Thyroid gland (tissue), 4 donors: ENCODE measurements at regions not wholly inside any gene's neighbourhood (a gene's known extent, or its start where the extent isn't known, plus 50 kb on each side); places are given as distances from the start of the nearest gene placed in this dataset.

Experiments used
- DNase-seq, 2 donors: peaks; one replicate each; pipeline ENCODE4 v3.0.0-alpha.2; 2019
- H3K27ac ChIP-seq, 3 donors: fragments of 200-600 bp; sonication (generic); 1 replicate in 2 of 3; 2 replicates in 1 of 3; pipeline ENCODE4 v1.5.1; 2016 to 2019; ENCODE audit warnings: mild to moderate bottlenecking in 1 of 3, moderate library complexity in 1 of 3
- H3K27me3 ChIP-seq: fragments of 200-600 bp; sonication (generic); one replicate; pipeline ENCODE4 v1.5.1; 2019
- H3K36me3 ChIP-seq, 2 donors: fragments of 200-600 bp; sonication (generic); one replicate each; pipeline ENCODE4 v1.5.1; 2016 to 2019
- H3K4me1 ChIP-seq, 2 donors: fragments of 200-600 bp; sonication (generic); one replicate each; pipeline ENCODE4 v1.5.1; 2017 to 2019
- H3K4me3 ChIP-seq, 3 donors: fragments of 200-600 bp; sonication (generic); replicated peaks in 1 of 3; 1 replicate in 2 of 3; 2 replicates in 1 of 3; pipeline ENCODE4 v1.5.1; 2016; ENCODE audit warnings: mild to moderate bottlenecking in 1 of 3
- H3K9me3 ChIP-seq: fragments of 200-600 bp; sonication (generic); one replicate; pipeline ENCODE4 v1.5.1; 2017
- CTCF ChIP-seq, 6 experiments: fragments of 200-600 bp in 3 of 6; fragments of 450-650 bp in 3 of 6; sonication (generic) in 3 of 6; IDR thresholded peaks; one replicate each; pipeline ENCODE4 v1.5.1; 2016 to 2019; ENCODE audit warnings: antibody characterized with exemption in 6 of 6, mild to moderate bottlenecking in 2 of 6, inconsistent platforms in 1 of 6, moderate library complexity in 1 of 6
- POLR2A ChIP-seq, 2 donors: fragments of 450-650 bp; IDR thresholded peaks; one replicate each; pipeline ENCODE4 v1.6.1; 2017; ENCODE audit warnings: antibody characterized with exemption in 2 of 2, mild to moderate bottlenecking in 2 of 2, moderate library complexity in 1 of 2
- WGBS, 2 donors: methylation state at CpG; one replicate each; pipeline ENCODE4 v1.1.5; 2017; 5-methylcytosine and 5-hydroxymethylcytosine counted together
- intact Hi-C: fragments of 100-400 bp; cut with DNase I; formaldehyde crosslinking; loops from one replicate; pipeline ENCODE4 v1.15.1; 2023

GRCh38 chr12:58395470-58395869 lies 454.1 kb downstream of the ATP23 start:
- no peak overlapping the region for H3K4me3 ChIP-seq
- no peak overlapping the region for H3K27ac ChIP-seq
- intact Hi-C loops: no loop called here
- no peak for TF ChIP-seq CTCF (IDR thresholded peaks at IDR 0.05)
- no peak for TF ChIP-seq POLR2A (IDR thresholded peaks at IDR 0.05)
- no peaks in the 10 kb centered on the region for H3K27me3 ChIP-seq
- H3K9me3 ChIP-seq: no peaks in the 10 kb centered on the region
- no peaks in the 10 kb centered on the region for H3K36me3 ChIP-seq
- H3K4me1 ChIP-seq: no peaks in the 10 kb centered on the region
- no peak for DNase-seq

- WGBS, 2 donors: 74 to 82% methylated on average over 2 of the region's 2 CpGs
- H3K4me3 ChIP-seq: no peak overlapping the region
- DNase-seq: no peak
- no peak overlapping the region for H3K27ac ChIP-seq
- H3K9me3 ChIP-seq: no peaks in the 10 kb centered on the region
- TF ChIP-seq CTCF (IDR thresholded peaks at IDR 0.05) (no peak), POLR2A (IDR thresholded peaks at IDR 0.05) (no peak)
- no peaks in the 10 kb centered on the region for H3K36me3 ChIP-seq
- H3K27me3 ChIP-seq: no peaks in the 10 kb centered on the region
- intact Hi-C loops: no loop called here
- no peaks in the 10 kb centered on the region for H3K4me1 ChIP-seq
These were observed 454.9 kb downstream of the ATP23 start for GRCh38 chr12:58396239-58396638.

- no peak for TF ChIP-seq CTCF (IDR thresholded peaks at IDR 0.05)
- TF ChIP-seq POLR2A (IDR thresholded peaks at IDR 0.05): no peak
- H3K36me3 ChIP-seq: no peaks in the 10 kb centered on the region
- intact Hi-C loops: no loop called here
- no peak overlapping the region for H3K4me3 ChIP-seq
- no peaks in the 10 kb centered on the region for H3K27me3 ChIP-seq
- WGBS, 2 donors: 90 to 94% methylated on average over 4 of the region's 4 CpGs
- no peak for DNase-seq
- H3K4me1 ChIP-seq: no peaks in the 10 kb centered on the region
- H3K9me3 ChIP-seq: no peaks in the 10 kb centered on the region
- no peak overlapping the region for H3K27ac ChIP-seq
These were observed 464.0 kb downstream of the ATP23 start for GRCh38 chr12:58405363-58405762.

GRCh38 chr12:58408516-58408915 lies 467.1 kb downstream of the ATP23 start:
- no peak overlapping the region for H3K27ac ChIP-seq
- no peak for TF ChIP-seq POLR2A (IDR thresholded peaks at IDR 0.05)
- no peak for TF ChIP-seq CTCF (IDR thresholded peaks at IDR 0.05)
- no peaks in the 10 kb centered on the region for H3K4me1 ChIP-seq
- no peaks in the 10 kb centered on the region for H3K27me3 ChIP-seq
- no peaks in the 10 kb centered on the region for H3K9me3 ChIP-seq
- 53 to 63% methylated on average over 1 of the region's 1 CpG for WGBS, 2 donors
- no peak for DNase-seq
- H3K36me3 ChIP-seq: no peaks in the 10 kb centered on the region
- H3K4me3 ChIP-seq: no peak overlapping the region
- intact Hi-C loops: no loop called here

GRCh38 chr12:58412461-58413060 lies 471.2 kb downstream of the ATP23 start:
- Histone ChIP-seq H3K27ac (no peak overlapping the region), H3K4me1 (peaks cover 0 to 5% of the 10 kb centered on the region in 2 donors), H3K4me3 (no peak overlapping the region), H3K36me3 (no peaks in the 10 kb centered on the region), H3K27me3 (no peaks in the 10 kb centered on the region), H3K9me3 (no peaks in the 10 kb centered on the region)
- no peak for TF ChIP-seq CTCF (IDR thresholded peaks at IDR 0.05)
- no peak for TF ChIP-seq POLR2A (IDR thresholded peaks at IDR 0.05)
- WGBS, 2 donors: 65 to 69% methylated on average over 2 of the region's 2 CpGs
- intact Hi-C loops: no loop called here
- DNase-seq: no peak
